D721Med (cell line): ENCODE measurements at regions not wholly inside any gene's neighbourhood (a gene's known extent, or its start where the extent isn't known, plus 50 kb on each side); places are given as distances from the start of the nearest gene placed in this dataset.

Experiments
- DNase-seq: peaks from one replicate; pipeline ENCODE4 v3.0.0; 2011; ENCODE audit warnings: low spot score; ENCODE audit not compliant: insufficient read length
- FAIRE-seq: peaks from 2 replicates; lab custom pipeline; 2011; peaks lifted over from hg19 to GRCh38; lab: Jason Lieb, UNC
- TF ChIP-seq, protein P1 (sequence below): IDR thresholded peaks from 2 replicates; pipeline ENCODE4 v1.5.1; 2012; ENCODE audit warnings: mild to moderate bottlenecking, control low read depth; ENCODE audit not compliant: insufficient read depth; ENCODE audit errors: missing control alignments

DNA sequence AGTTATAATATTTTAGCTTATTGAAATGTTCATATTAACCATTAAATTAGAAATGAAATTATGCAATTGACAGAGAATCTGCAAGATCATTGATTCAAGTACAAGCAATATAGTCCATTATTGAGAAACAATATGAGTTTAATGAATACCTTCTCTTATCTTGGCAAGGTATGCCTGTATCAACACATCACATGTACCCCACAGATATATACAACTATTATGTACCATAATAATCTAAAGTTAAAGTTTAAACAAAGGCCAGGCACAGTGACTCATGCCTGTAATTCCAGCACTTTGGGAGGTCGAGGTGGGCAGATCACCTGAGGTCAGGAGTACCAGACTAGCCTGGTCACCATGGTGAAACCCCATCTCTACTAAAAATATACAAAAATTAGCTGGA, 514.7 kb downstream of the PCDH7 start:
- TF ChIP-seq, protein P1, sequence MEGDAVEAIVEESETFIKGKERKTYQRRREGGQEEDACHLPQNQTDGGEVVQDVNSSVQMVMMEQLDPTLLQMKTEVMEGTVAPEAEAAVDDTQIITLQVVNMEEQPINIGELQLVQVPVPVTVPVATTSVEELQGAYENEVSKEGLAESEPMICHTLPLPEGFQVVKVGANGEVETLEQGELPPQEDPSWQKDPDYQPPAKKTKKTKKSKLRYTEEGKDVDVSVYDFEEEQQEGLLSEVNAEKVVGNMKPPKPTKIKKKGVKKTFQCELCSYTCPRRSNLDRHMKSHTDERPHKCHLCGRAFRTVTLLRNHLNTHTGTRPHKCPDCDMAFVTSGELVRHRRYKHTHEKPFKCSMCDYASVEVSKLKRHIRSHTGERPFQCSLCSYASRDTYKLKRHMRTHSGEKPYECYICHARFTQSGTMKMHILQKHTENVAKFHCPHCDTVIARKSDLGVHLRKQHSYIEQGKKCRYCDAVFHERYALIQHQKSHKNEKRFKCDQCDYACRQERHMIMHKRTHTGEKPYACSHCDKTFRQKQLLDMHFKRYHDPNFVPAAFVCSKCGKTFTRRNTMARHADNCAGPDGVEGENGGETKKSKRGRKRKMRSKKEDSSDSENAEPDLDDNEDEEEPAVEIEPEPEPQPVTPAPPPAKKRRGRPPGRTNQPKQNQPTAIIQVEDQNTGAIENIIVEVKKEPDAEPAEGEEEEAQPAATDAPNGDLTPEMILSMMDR = no peak
- FAIRE-seq = no peak
- no peak for DNase-seq

DNA sequence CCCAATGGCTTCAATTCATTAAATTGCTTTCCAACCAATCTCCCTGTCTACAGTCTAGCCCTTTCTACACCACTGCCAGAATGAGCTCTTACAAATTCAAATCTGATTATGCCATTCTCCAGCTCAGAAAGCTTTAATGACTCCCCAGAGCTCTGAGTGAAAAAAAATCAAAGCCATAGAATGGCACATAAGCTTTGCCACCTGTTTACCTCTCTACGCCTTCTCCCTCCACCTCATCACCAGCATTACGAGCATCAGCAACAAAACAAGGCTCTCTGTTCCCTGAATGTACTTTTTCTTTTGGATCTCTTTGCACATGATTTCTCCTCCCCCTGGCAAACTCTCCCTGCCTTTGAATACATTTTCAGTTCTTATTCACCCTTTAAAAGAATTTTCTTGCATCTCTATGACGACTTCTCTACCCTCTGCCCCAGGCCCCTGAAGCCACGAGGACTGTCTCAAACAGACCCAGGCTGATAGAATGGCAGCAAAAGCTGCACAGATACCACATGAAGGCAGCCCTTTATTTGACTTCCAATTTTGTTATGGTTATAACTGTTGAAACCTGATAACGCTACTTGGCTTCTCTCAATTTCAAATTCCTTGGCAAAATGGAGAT, 516.0 kb downstream of the PCDH7 start:
- FAIRE-seq (peak; percentile 92), DNase-seq (no peak)
- TF ChIP-seq, protein P1 = no peak

- FAIRE-seq (no peak), DNase-seq (no peak)
- TF ChIP-seq, protein P1 = no peak
These were observed 516.5 kb downstream of the PCDH7 start for GRCh38 chr4:31236639-31237173.

GRCh38 chr4:31237233-31237632, 517.1 kb downstream of the PCDH7 start:
- TF ChIP-seq, protein P1 = no peak
- FAIRE-seq (peak; percentile 56), DNase-seq (no peak)

GRCh38 chr4:31239886-31240285, 519.7 kb downstream of the PCDH7 start:
- TF ChIP-seq, protein P1 = no peak
- DNase-seq = no peak
- no peak for FAIRE-seq

- FAIRE-seq = no peak
- DNase-seq = no peak
These were observed 521.4 kb downstream of the PCDH7 start for GRCh38 chr4:31241504-31242106.

More at GRCh38 chr4:31241504-31242106, 521.4 kb downstream of the PCDH7 start:
- TF ChIP-seq, protein P1 = no peak
